GM18498 (cell line): ENCODE measurements at regions not wholly inside any gene's neighbourhood (a gene's known extent, or its start where the extent isn't known, plus 50 kb on each side); places are given as distances from the start of the nearest gene placed in this dataset.
"Not testable (repeated sequence)": the region's sequence is repeated elsewhere in the genome, so short reads cannot be mapped to it uniquely, and the experiment has no call there.

Experiments used
- ATAC-seq: cut with Tn5 transposase; IDR thresholded peaks from one replicate; pipeline ENCODE4 v1.9.1; 2021; ENCODE audit warnings: mild to moderate bottlenecking, moderate library complexity; ENCODE audit not compliant: unreplicated experiment

DNA sequence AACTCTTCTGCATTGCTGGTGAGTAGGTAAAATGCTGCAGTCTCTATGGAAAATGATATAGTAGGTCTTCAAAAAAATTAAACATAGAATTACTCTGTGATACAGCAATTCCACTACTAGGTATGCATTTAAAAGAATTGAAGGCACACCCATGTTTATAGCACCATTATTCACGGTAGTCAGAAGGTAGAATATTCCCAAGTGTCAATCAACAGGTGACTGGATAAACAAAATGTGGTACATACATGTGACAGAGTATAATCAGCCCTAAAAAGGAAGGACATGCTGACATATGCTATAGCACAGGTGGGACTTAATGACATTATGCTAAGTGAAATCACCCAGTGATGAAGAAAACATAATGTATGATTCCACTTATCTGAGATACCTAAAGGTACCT lies 123.3 kb downstream of the CCER1 start:
- no peak for ATAC-seq

DNA sequence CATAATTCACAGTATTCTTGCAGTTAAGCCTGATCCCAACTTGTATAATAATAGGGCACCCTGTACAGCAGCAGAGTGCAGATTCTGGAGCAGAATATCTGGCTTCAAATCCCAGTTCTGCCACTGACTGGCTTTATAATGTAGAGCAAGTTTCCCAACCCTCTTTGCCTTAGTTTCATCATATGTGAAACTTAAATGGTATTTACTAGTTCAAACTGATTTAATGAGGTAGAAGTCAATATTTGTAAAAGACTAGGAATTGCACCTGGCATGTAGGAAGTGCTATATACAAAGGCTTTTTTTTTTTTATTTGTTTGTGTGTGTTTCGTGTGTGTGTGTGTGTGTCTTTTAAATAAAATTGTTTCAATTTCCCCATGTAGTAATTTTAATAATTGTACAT lies 125.9 kb downstream of the CCER1 start:
- no peak for ATAC-seq

DNA sequence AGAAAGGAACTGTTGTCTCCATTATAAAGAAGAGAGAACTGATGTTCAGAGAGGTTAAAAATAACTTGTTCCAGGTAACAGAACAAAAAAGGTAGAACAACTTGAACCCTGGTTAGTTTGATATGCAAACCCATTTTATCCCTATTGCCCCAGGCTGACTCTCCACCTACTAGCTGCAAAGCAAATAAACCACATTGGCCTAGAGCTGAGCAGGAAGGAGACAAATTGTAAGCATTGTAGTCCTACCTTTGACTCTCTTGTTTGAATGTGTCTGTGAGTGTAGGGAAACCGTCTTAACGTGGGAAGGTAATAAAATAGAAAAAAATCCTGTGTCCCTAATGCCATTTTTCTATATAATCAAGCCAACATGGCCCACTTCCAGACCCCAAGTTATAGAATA lies 126.4 kb downstream of the CCER1 start:
- no peak for ATAC-seq

- no peak for ATAC-seq
Observed at GRCh38 chr12:90827567-90827966, 127.4 kb downstream of the CCER1 start.

DNA sequence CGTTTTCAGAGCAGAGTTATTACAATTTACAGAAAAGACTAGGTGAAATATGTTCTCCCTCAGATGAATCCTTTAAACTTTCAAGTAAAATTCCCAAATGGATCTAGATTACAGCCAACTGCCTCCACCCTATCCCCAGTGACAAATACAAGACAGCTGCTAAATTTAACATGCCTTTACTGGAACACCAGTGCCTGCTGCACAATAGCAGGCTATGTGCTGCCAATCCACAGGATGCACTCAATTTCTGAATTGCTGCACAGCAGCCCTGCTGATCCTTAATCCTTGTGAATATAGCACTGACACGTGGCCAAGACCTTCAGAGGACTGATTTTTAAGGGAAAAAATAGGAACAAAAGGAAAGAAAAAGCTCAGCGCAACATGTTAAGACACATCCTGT lies 128.9 kb downstream of the CCER1 start:
- ATAC-seq: no peak

DNA sequence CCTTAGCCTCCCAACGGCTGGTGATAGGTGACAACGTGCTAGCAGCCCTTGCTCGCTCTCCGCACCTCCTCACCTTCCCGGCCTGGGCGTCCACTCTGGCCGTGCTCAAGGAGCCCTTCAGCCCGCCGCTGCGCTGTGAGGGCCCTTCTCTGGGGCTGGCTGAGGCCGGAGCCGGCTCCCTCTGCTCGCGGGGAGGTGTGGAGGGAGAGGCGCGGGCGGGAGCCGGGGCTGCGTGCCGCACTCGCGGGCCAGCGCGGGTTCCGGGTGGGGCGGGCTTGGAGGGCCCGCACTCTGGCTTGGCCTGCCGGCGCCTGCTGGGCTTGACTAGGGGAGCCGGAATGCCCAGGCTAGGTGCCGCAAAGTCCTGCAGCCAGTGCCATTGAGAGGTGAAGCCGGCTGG lies 131.1 kb downstream of the CCER1 start:
- no peak for ATAC-seq

- no peak for ATAC-seq
Observed at GRCh38 chr12:90819709-90820108, 135.3 kb downstream of the CCER1 start.

DNA sequence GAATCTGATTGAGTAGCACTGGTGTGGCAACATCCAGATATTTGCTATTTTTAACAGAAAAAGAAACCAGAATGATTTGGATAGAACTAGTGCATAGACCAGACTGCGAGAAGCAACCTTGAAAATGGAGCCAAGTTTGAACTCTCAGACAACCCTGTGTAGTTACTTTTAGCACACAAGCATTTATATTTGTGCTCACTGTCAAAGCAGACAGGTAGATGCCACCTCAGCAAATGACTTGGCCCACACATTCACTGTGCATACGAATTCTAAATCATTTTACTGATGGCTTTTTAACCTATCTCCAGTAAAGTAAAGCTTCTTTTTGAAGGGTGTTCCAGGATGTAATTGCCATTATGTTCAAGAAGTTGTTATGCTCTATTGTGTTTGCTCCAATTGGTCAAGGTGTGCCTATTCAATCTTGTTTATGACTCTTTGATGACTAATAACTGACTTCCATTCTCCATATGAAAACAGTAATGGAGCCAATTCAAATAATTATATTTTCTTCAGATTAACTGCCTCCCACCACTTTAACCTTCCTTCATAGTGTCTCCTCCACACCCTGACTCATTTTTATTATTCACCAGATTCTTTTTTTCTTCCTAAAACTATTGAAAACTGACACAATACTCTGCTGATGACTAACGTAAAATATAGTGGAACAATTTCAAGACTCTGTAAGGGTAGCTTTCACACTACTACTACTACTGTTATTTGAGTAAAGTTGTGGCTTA lies 138.5 kb downstream of the CCER1 start:
- no peak for ATAC-seq

GRCh38 chr12:90809940-90810339 lies 145.0 kb downstream of the CCER1 start:
- ATAC-seq: no peak

DNA sequence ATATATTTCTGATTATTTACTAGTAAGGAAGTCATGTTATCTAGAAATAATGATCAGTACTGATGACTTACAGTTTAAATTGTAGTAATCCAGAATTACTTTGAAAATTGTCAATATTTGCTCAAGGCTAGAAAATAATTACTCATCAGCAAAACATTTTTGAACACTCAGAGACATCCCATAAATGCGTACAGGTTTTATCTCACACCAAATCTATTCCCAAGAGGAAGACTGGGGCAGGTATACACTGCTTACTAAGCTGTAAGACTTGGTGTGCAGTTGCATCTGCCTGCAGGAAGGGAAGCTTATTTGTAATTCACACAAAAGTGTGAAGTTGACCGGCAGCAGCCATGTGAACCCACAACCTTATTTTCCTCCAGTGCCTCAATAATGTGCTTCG lies 146.4 kb downstream of the CCER1 start:
- no peak for ATAC-seq

GRCh38 chr12:90802727-90803126 lies 152.2 kb downstream of the CCER1 start:
- ATAC-seq: no peak

DNA sequence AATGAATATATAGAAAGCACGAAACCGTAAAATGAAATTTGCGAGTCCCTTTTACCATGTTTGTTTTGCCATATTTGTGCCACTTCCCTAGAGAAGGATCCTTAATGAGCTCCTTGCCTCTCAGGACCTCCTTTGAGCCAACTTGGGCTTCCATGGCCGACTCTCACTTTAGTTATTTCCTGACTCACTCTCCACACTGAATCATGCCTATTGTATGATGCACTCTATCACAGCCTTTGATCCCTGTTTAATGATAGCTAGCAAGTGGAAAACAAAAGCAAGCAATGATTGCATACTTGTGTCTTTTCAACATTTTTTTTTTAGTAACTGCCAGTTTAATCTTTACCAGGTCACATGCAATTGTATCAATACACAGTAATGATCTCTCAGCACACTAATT lies 153.2 kb downstream of the CCER1 start:
- ATAC-seq: no peak

- no peak for ATAC-seq
Observed at GRCh38 chr12:90794212-90794611, 160.8 kb downstream of the CCER1 start.

DNA sequence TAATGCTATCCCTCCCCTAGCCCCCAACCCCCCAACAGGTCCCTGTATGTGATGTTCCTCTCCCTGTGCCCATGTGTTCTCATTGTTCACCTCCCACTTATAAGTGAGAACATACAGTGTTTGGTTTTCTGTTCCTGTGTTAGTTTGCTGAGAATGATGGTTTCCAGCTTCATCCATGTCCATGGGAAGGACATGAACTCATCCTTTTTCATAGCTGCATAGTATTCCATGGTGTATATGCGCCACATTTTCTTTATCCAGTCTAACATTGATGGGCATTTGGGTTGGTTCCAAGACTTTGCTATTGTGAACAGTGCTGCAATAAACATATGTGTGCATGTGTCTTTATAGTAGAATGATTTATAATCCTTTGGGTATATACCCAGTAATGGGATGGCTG lies 162.3 kb downstream of the CCER1 start:
- ATAC-seq: not testable (repeated sequence)

GRCh38 chr12:90791445-90791844 lies 163.5 kb downstream of the CCER1 start:
- no peak for ATAC-seq

DNA sequence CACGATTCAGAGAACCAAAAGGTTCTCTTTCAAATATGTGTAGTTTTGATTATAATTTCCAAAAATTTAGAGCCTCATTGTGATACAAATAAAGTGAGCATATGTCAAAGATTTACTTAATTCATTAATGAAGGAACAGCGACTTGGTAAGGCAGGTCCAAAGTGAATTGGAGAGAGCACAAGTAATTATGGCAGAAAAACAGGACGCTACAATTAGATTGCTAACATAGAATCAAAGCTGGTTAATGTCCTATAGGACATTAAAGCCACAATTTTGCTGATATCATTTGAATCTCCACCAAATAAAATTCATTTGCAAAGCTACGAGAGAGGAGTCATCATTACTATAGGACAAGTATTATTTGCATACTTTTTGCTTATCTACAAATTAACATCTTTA lies 164.2 kb downstream of the CCER1 start:
- no peak for ATAC-seq

DNA sequence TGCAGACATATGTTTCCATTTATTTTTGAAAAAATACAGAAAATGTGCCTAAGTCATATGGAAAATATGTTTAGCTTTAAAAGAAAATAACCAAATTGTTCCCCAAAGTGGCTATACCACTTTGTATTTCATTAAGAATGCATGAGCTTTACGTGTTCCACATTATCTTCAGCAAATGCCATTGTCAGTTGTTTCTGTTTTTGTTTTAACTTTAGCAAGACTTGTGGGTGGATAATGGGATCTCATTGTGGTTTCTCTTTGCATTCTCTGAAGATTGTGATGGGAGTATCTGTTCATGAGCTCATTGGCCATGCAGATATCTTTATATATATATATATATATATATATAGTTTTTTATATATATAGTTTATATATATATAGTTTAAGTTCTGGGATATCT lies 181.5 kb downstream of the CCER1 start:
- ATAC-seq: no peak

DNA sequence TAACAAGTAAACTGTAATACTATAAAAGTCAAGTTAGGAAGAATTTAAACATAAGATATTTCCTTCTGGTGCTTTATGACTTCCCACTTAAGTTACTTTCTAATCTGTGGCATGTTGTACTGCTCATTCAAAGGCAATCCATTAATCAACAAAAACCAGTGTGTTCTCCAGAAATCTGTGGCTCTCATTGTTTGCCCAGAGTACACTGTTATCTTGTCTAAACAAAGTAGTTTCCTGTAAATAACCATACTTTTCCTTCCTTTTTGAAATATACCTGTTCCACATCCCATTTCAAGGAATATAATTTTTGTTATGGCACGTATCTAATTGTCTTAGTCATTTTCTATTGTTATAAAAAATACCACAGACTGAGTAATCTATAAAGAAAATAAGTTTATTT lies 184.1 kb downstream of the CCER1 start:
- ATAC-seq: no peak

GRCh38 chr12:90757957-90758356 lies 197.0 kb downstream of the CCER1 start:
- no peak for ATAC-seq

DNA sequence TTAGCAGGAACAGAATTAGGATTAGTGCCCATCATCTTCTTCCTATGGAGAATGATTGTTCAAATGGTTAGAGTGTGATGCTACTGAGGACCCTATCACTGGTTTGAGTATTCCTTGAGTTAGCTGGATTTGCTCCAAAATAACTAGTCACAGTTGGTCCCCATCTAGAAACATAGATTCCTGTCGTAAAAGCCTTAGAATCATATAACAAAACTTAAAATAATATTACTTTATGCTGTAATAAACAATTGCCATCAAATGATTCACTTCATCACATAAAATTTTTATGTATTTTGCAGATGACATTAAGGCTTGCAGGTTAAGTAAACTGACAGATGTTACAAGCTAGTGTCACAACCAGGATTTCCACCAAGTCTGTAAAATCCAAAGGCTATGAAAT lies 209.8 kb downstream of the CCER1 start:
- ATAC-seq: no peak

GRCh38 chr12:90741611-90742010 lies 213.4 kb downstream of the CCER1 start:
- ATAC-seq: no peak

DNA sequence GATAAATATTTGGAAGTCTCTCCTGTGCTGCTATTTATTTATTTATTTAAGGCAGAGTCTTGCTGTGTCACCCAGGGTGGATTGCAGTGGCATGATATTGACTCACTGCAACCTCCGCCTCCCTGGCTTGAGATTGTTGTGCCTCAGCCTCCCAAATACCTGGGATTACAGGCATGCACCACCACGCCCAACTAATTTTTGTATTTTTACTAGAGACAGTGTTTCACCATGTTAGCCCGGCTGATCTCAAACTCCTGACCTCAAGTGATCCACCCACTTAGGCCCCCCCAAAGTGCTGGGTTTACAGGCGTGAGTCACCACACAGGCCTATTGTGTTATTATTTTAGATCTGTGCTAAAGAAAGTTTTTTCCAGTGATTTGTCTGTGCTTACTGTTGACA lies 225.2 kb downstream of the CCER1 start:
- ATAC-seq: no peak

- no peak for ATAC-seq
Observed at GRCh38 chr12:90712671-90713070, 242.3 kb downstream of the CCER1 start.
